NB4 (cell line): ENCODE measurements at regions not wholly inside any gene's neighbourhood (a gene's known extent, or its start where the extent isn't known, plus 50 kb on each side); places are given as distances from the start of the nearest gene placed in this dataset.

Experiments used
- CTCF ChIP-seq: IDR thresholded peaks from one replicate; pipeline ENCODE4 v1.5.1; 2012; ENCODE audit warnings: low read depth, low read length
- POLR2A ChIP-seq: IDR thresholded peaks from 2 replicates; pipeline ENCODE4 v1.6.1; 2011; ENCODE audit warnings: mild to moderate bottlenecking; ENCODE audit not compliant: insufficient read length; ENCODE audit errors: extremely low read depth

DNA sequence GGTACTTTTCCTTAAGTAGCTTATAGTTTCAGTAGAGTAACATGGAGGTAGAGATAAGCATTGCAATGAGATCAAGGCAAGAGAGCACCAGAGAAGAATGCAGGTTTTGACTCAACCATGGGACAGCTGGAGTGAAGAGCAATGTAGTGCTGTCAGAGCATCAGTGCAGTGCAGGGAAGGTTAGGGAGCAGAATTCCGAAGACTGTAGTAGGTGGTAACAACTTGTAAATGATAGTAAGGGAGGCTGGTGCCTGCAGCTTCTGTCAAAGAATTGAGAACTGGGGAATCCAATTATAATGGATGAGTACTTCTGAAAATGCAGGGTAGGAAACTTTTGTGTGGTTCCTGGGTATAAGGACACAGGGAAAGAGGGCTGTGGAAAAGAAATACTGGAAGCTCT lies 183.2 kb downstream of the KCNS3 start:
- TF ChIP-seq CTCF, result no peak
- no peak for TF ChIP-seq POLR2A
